Skeletal muscle cell (primary cell): ENCODE measurements at regions not wholly inside any gene's neighbourhood (a gene's known extent, or its start where the extent isn't known, plus 50 kb on each side); places are given as distances from the start of the nearest gene placed in this dataset.
"Not testable (repeated sequence)": the region's sequence is repeated elsewhere in the genome, so short reads cannot be mapped to it uniquely, and the experiment has no call there.

Experiments
- DNase-seq: peaks from one replicate; pipeline ENCODE4 v3.0.0-alpha.2; 2010; ENCODE audit warnings: low read depth
- H3K4me3 ChIP-seq: 2 replicates; pipeline ENCODE4 v1.5.1; 2011; ENCODE audit warnings: low read depth, mild to moderate bottlenecking, control low read depth, low read length, moderate library complexity

GRCh38 chr7:11985971-11986370, 154.0 kb upstream of the THSD7A start:
- no peak overlapping the region for H3K4me3 ChIP-seq
- DNase-seq: no peak

GRCh38 chr7:11988186-11988585, 156.2 kb upstream of the THSD7A start:
- no peak overlapping the region for H3K4me3 ChIP-seq
- DNase-seq: no peak

GRCh38 chr7:12002428-12002827, 170.4 kb upstream of the THSD7A start:
- DNase-seq: no peak
- no peak overlapping the region for H3K4me3 ChIP-seq

- no peak for DNase-seq
- no peak overlapping the region for H3K4me3 ChIP-seq
Observed at GRCh38 chr7:12004581-12004980, 172.6 kb upstream of the THSD7A start.

- DNase-seq: no peak
- H3K4me3 ChIP-seq: no peak overlapping the region
Observed at GRCh38 chr7:12007576-12007975, 175.6 kb upstream of the THSD7A start.

GRCh38 chr7:12013983-12014382, 182.0 kb upstream of the THSD7A start:
- no peak for DNase-seq
- H3K4me3 ChIP-seq: no peak overlapping the region

GRCh38 chr7:12016439-12016838, 184.4 kb upstream of the THSD7A start:
- no peak for DNase-seq
- H3K4me3 ChIP-seq: no peak overlapping the region

- no peak overlapping the region for H3K4me3 ChIP-seq
- no peak for DNase-seq
Observed at GRCh38 chr7:12017046-12017445, 185.0 kb upstream of the THSD7A start.

GRCh38 chr7:12022011-12022410, 189.1 kb upstream of the TMEM106B start:
- DNase-seq, H3K4me3 ChIP-seq: not testable (repeated sequence)

- no peak for DNase-seq
- H3K4me3 ChIP-seq: no peak overlapping the region
Observed at GRCh38 chr7:12025246-12025645, 185.8 kb upstream of the TMEM106B start.

- H3K4me3 ChIP-seq: no peak overlapping the region
- DNase-seq: no peak
Observed at GRCh38 chr7:12028508-12028907, 182.6 kb upstream of the TMEM106B start.

GRCh38 chr7:12030116-12030515, 181.0 kb upstream of the TMEM106B start:
- H3K4me3 ChIP-seq: no peak overlapping the region

GRCh38 chr7:12031186-12031585, 179.9 kb upstream of the TMEM106B start:
- H3K4me3 ChIP-seq: no peak overlapping the region
- DNase-seq: no peak

More at GRCh38 chr7:12030116-12030515, 181.0 kb upstream of the TMEM106B start:
- peak; percentile 22 for DNase-seq

- no peak for DNase-seq
Observed at GRCh38 chr7:12031638-12032037, 179.5 kb upstream of the TMEM106B start.

GRCh38 chr7:12032146-12032545, 178.9 kb upstream of the TMEM106B start:
- no peak overlapping the region for H3K4me3 ChIP-seq
- no peak for DNase-seq

More at GRCh38 chr7:12031638-12032037, 179.5 kb upstream of the TMEM106B start:
- no peak overlapping the region for H3K4me3 ChIP-seq

GRCh38 chr7:12043457-12043856, 167.6 kb upstream of the TMEM106B start:
- not testable (repeated sequence) for H3K4me3 ChIP-seq
- peak; percentile 48 for DNase-seq

GRCh38 chr7:12052211-12052610, 158.9 kb upstream of the TMEM106B start:
- DNase-seq: no peak
- H3K4me3 ChIP-seq: no peak overlapping the region

GRCh38 chr7:12053561-12053960, 157.5 kb upstream of the TMEM106B start:
- DNase-seq: no peak

GRCh38 chr7:12054830-12055229, 156.3 kb upstream of the TMEM106B start:
- no peak overlapping the region for H3K4me3 ChIP-seq
- DNase-seq: no peak

More at GRCh38 chr7:12053561-12053960, 157.5 kb upstream of the TMEM106B start:
- H3K4me3 ChIP-seq: no peak overlapping the region

GRCh38 chr7:12056381-12056780, 154.7 kb upstream of the TMEM106B start:
- no peak overlapping the region for H3K4me3 ChIP-seq
- no peak for DNase-seq

- H3K4me3 ChIP-seq: no peak overlapping the region
- no peak for DNase-seq
Observed at GRCh38 chr7:12056977-12057376, 154.1 kb upstream of the TMEM106B start.

- DNase-seq: no peak
- H3K4me3 ChIP-seq: no peak overlapping the region
Observed at GRCh38 chr7:12062062-12062461, 149.0 kb upstream of the TMEM106B start.
